CD4-positive, alpha-beta T cell (primary cell): ENCODE measurements at regions not wholly inside any gene's neighbourhood (a gene's known extent, or its start where the extent isn't known, plus 50 kb on each side); places are given as distances from the start of the nearest gene placed in this dataset.

Experiments used
- ATAC-seq: fragments of 200-7000 bp; cut with Tn5 transposase; one replicate; pipeline ENCODE4 v1.10.0; 2022; ENCODE audit warnings: mild to moderate bottlenecking; ENCODE audit not compliant: poor library complexity
- CTCF ChIA-PET: fragments of 350-600 bp; sonication (Branson Sonifier 250); formaldehyde crosslinking; loops from one replicate; lab custom pipeline; 2021; ENCODE audit warnings: antibody characterized with exemption, inconsistent platforms; lab: Charles Lee
- POLR2A ChIA-PET: fragments of 350-600 bp; sonication (Branson Sonifier 250); formaldehyde crosslinking; loops from one replicate; lab custom pipeline; 2021; ENCODE audit warnings: antibody characterized with exemption, inconsistent platforms; lab: Charles Lee
- DNase-seq, 14 experiments: peaks; one replicate each; pipeline ENCODE4 v3.0.0-alpha.2; 2013 to 2020; ENCODE audit warnings: mixed read lengths in 2 of 14
- H3K27ac ChIP-seq, 2 donors: one replicate each; pipeline versions ENCODE4 v1.5.1 to v1.7.0; 2013; ENCODE audit warnings: low read length in 2 of 2, low read depth in 1 of 2, mild to moderate bottlenecking in 1 of 2
- H3K27me3 ChIP-seq, 2 experiments: 1 replicate in 1 of 2; 2 replicates in 1 of 2; pipeline versions ENCODE4 v1.6.1 to v1.7.0; 2013; ENCODE audit warnings: low read length in 2 of 2, control low read depth in 1 of 2, mild to moderate bottlenecking in 1 of 2, moderate library complexity in 1 of 2; ENCODE audit not compliant: insufficient read depth in 2 of 2, control insufficient read depth in 1 of 2
- H3K36me3 ChIP-seq: one replicate; pipeline ENCODE4 v1.6.1; 2013; ENCODE audit warnings: low read length, control low read depth; ENCODE audit not compliant: insufficient read depth
- H3K4me1 ChIP-seq: one replicate; pipeline ENCODE4 v1.6.1; 2013; ENCODE audit warnings: low read length, control low read depth; ENCODE audit not compliant: insufficient read depth
- H3K4me3 ChIP-seq: one replicate; pipeline ENCODE4 v1.5.1; 2013; ENCODE audit warnings: mild to moderate bottlenecking, low read length, moderate library complexity
- H3K9me3 ChIP-seq, 2 experiments: 1 replicate in 1 of 2; 2 replicates in 1 of 2; pipeline versions ENCODE4 v1.6.1 to v1.7.0; 2013; ENCODE audit warnings: low read length in 2 of 2, mild to moderate bottlenecking in 2 of 2, control low read depth in 1 of 2, moderate library complexity in 1 of 2; ENCODE audit not compliant: control insufficient read depth in 1 of 2, insufficient read depth in 1 of 2
- H3K27ac Mint-ChIP-seq: one replicate; pipeline ENCODE4 v1.8.0; 2020; ENCODE audit warnings: mixed read lengths
- H3K27me3 Mint-ChIP-seq: one replicate; pipeline ENCODE4 v1.8.0; 2021; ENCODE audit warnings: mixed read lengths
- H3K36me3 Mint-ChIP-seq: one replicate; pipeline ENCODE4 v1.8.0; 2021; ENCODE audit warnings: low read depth, mixed read lengths
- H3K4me1 Mint-ChIP-seq: one replicate; pipeline ENCODE4 v1.8.0; 2021; ENCODE audit warnings: low read depth, mixed read lengths
- H3K4me3 Mint-ChIP-seq: one replicate; pipeline ENCODE4 v1.8.0; 2020; ENCODE audit warnings: mild to moderate bottlenecking, mixed read lengths
- H3K9me3 Mint-ChIP-seq: one replicate; pipeline ENCODE4 v1.8.0; 2020; ENCODE audit warnings: mixed read lengths
- intact Hi-C, 2 experiments: fragments of 100-400 bp; cut with DNase I in 1 of 2; cut with micrococcal nuclease in 1 of 2; formaldehyde crosslinking; loops; one replicate each; pipeline versions ENCODE4 v1.15.1 to v1.9.0; 2023 to 2025; cut with DNase I, micrococcal nuclease
- TF ChIP-seq, protein P1 (sequence below): fragments of 200-600 bp; IDR thresholded peaks from one replicate; pipeline ENCODE4 v1.8.0; 2022; ENCODE audit warnings: antibody characterized with exemption, mild to moderate bottlenecking

DNA sequence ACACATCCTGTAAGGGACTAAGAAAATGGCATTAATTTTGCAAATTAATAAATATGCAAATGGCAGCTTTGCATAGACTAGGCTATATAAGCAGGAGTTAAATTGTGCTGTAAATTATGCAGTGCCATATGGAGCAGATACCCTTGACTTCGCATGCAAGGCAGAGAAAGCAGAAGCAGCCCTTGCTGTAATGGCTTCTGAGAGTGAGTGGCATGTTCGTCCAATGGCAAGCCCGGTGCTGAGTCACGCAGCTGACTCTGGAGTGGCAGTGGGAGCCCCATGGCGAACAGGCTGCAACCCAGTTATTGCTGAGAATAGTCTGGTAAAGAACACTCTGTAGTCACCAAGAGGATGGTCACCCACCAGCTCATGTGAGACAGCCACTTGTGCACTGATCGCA is 1186.5 kb downstream of the TYW1 start:
- no peaks in the 10 kb centered on the region for H3K27me3 Mint-ChIP-seq
- POLR2A ChIA-PET = no interaction called here
- no peak overlapping the region for H3K4me3 Mint-ChIP-seq
- CTCF ChIA-PET = no interaction called here
- H3K4me1 ChIP-seq = no peaks in the 10 kb centered on the region
- no peaks in the 10 kb centered on the region for H3K36me3 ChIP-seq
- H3K27me3 ChIP-seq = no peaks in the 10 kb centered on the region
- DNase-seq (no peak), ATAC-seq (no peak)
- no peaks in the 10 kb centered on the region for H3K4me1 Mint-ChIP-seq
- no peaks in the 10 kb centered on the region for H3K36me3 Mint-ChIP-seq
- H3K27ac Mint-ChIP-seq = no peak overlapping the region
- TF ChIP-seq, protein P1, sequence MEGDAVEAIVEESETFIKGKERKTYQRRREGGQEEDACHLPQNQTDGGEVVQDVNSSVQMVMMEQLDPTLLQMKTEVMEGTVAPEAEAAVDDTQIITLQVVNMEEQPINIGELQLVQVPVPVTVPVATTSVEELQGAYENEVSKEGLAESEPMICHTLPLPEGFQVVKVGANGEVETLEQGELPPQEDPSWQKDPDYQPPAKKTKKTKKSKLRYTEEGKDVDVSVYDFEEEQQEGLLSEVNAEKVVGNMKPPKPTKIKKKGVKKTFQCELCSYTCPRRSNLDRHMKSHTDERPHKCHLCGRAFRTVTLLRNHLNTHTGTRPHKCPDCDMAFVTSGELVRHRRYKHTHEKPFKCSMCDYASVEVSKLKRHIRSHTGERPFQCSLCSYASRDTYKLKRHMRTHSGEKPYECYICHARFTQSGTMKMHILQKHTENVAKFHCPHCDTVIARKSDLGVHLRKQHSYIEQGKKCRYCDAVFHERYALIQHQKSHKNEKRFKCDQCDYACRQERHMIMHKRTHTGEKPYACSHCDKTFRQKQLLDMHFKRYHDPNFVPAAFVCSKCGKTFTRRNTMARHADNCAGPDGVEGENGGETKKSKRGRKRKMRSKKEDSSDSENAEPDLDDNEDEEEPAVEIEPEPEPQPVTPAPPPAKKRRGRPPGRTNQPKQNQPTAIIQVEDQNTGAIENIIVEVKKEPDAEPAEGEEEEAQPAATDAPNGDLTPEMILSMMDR = no peak
- no peak overlapping the region for H3K4me3 ChIP-seq
- peaks cover 0 to 34% of the 10 kb centered on the region in 2 experiments for H3K9me3 ChIP-seq
- intact Hi-C loops = no loop called here
- H3K27ac ChIP-seq = no peak overlapping the region
- peaks cover 9% of the 10 kb centered on the region for H3K9me3 Mint-ChIP-seq

DNA sequence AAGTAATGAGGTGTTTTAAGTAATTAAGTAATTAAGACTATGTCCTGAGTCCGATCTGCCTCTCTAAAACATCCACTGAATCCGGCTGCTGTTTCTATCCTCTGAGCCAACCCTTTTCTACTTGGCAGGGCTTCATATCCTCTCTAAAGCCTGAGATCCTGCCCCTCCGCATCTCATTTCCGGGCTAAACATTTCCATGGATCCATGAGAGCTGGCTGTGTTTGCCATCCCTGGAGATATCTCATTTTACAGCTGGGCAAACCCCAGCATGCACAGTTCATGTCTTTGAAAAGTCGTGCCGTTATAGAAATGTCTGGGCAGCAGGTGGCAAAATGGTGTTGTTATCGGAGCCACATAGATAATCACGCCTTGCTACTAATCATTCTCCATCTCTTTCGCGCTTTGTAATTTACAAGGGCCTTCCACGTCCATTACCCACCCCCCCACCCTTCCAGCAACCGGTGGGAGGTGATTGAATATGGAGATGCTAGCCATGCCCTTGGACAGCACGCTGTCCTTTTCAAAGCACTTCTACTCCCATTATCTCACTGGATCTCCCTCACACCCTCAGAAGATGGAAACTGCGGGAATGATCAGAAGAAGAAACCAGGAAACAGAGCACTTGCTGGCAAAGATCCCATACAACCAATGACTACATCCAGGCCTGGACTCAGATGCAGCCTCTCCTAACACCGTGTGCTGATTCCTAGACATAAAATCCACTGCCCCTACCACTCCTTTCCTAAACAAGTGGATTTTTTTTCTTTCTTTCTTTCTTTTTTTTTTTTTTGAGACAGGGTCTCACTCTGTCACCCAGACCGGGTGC is 1189.2 kb downstream of the TYW1 start:
- H3K36me3 Mint-ChIP-seq = no peaks in the 10 kb centered on the region
- POLR2A ChIA-PET = no interaction called here
- CTCF ChIA-PET = no interaction called here
- no peaks in the 10 kb centered on the region for H3K4me1 Mint-ChIP-seq
- Histone ChIP-seq H3K4me3 (no peak overlapping the region), H3K9me3 (peaks cover 0 to 35% of the 10 kb centered on the region in 2 experiments), H3K27ac (no peak overlapping the region), H3K27me3 (no peaks in the 10 kb centered on the region), H3K36me3 (no peaks in the 10 kb centered on the region), H3K4me1 (no peaks in the 10 kb centered on the region)
- TF ChIP-seq, protein P1 = no peak
- intact Hi-C loops = no loop called here
- no peak overlapping the region for H3K4me3 Mint-ChIP-seq
- H3K27ac Mint-ChIP-seq = no peak overlapping the region
- no peak for DNase-seq
- H3K9me3 Mint-ChIP-seq = peaks cover 9% of the 10 kb centered on the region
- no peak for ATAC-seq
- no peaks in the 10 kb centered on the region for H3K27me3 Mint-ChIP-seq

DNA sequence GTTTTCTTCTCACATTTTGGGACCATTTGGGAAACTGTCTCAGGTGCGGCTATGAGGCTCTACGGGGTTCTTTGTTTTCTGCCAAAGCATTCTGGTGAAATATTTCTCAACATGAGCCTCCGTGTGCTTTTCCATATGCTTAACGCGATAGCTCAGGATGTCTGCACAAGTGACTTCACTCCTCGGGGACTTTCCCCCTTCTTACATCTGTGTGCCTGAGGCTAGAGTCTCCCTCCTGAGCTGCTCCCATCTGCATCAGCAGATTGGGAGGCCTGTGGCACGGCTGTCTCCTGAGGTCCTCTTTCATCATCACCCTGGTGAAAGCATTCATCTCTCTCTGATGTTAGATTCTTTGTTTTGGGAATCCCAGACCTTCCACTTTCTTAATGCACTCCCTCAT is 1190.9 kb downstream of the TYW1 start:
- Histone ChIP-seq H3K27me3 (no peaks in the 10 kb centered on the region), H3K4me3 (no peak overlapping the region), H3K27ac (no peak overlapping the region), H3K36me3 (no peaks in the 10 kb centered on the region), H3K4me1 (no peaks in the 10 kb centered on the region), H3K9me3 (peaks cover 0 to 37% of the 10 kb centered on the region in 2 experiments)
- TF ChIP-seq, protein P1 = no peak
- DNase-seq (no peak), ATAC-seq (no peak)
- Mint-ChIP-seq H3K4me3 (no peak overlapping the region), H3K27me3 (no peaks in the 10 kb centered on the region), H3K9me3 (peaks cover 12% of the 10 kb centered on the region), H3K36me3 (no peaks in the 10 kb centered on the region), H3K4me1 (no peaks in the 10 kb centered on the region), H3K27ac (no peak overlapping the region)
- intact Hi-C loops = no loop called here
- ChIA-PET POLR2A (no interaction called here), CTCF (no interaction called here)
